CD4-positive, alpha-beta T cell treated with Interleukin-2 at 100 ng/mL for 4 hours (primary cell): ENCODE measurements at regions not wholly inside any gene's neighbourhood (a gene's known extent, or its start where the extent isn't known, plus 50 kb on each side); places are given as distances from the start of the nearest gene placed in this dataset.

Experiments
- DNase-seq: peaks from one replicate; pipeline ENCODE4 v3.0.0-alpha.2; 2020; ENCODE audit warnings: low spot score

- no peak for DNase-seq
Measured at GRCh38 chr10:44435196-44435595, 50.3 kb upstream of the CXCL12 start.

DNA sequence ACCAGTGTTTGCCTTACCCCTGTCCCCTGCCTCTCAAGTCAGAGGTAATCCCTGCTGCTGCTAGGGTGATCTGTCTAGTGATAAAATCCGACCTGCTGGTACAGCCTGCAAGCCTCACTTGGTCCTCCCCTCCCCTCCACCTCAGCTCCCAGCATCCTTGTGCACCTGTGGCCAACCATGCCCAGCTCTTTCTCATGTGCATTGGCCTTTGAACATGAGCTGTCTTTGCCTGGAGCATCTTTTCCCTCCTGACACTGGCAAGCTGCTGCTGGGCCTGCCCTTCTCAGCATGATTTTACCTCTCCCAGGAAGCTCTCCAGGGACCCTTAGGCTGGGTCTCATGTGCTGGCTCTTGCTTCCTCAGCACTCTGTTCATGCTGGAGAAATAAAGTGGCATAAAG lies 51.3 kb upstream of the CXCL12 start:
- DNase-seq: no peak

DNA sequence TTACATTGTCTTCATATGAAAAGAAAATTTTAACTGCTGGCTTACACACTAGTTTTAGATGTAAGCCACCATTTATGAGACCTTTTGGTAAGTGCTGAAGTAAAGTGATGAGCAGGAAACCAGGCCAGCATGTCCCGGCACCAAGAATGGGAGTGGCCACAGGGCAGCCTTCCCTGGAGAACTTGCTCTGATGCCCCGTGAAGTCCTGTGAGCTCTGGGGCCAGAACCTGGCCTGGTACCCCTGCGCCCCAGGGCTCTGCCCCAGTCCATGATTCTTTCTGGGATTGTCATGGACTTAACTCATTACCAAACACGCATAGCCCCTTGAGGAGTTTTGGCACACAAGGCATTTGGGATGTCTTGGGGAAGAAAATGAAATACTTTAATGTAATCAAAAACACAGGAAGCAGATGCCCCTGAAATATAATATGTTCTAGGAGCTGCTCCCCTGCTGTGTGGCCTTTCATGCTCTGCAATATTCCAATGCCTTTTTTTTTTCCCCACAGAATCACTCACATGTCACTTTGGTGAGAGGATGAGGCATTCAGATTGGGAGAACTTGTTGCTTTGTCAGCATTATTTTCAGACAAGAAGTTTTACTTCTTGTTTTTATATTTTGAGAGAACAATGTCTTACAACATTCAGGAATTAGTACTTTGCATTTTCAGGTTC lies 53.1 kb upstream of the CXCL12 start:
- no peak for DNase-seq

DNA sequence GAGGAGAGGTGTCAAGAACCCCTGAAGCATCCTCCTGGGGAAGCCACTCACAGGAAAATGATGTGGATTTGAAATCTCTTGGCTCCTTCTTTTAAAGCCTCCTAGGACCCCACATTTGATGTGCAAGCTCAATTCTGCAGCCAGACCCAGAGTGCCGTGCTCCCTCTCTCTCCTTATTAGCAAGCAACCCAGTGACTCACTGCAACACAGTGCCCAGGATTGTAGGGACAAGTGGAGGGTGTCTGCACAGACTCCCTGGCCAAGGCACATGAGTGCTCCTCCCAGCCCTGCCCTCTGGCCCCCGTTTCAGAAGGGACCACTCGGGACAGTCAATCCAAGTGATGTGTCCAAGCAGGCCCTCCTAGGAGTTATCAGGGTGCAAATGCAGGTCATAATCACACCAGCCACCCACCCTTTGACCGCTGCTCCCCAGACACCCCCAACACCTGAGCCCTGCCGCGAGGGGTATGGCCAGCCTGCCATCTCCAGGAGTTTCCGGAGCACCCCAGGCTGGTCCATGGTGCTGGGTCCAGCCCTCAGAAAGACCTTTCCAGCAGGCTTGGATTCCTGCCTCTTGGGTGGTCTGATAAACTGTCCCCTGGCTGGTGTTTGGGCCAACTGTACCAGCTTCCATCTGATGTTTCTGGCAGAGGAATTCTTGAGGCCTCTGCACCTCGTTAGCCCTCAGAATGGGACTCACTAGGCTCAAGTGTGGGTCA lies 54.5 kb upstream of the CXCL12 start:
- DNase-seq: no peak

DNA sequence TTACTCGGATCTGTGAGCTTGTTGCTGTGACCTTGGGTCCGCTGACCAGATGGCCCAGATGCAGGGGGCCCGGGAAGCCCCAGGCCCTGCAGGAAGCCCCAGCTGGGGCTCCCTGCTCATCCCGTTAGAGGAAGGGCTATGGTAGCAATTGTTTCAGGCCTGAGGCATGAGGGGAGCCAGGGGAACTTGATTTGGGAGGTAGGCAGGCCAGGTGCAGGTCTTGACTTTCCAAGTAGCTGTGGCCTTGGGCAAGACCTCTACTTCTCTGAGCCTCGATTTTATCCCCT lies 55.0 kb upstream of the CXCL12 start:
- no peak for DNase-seq

DNA sequence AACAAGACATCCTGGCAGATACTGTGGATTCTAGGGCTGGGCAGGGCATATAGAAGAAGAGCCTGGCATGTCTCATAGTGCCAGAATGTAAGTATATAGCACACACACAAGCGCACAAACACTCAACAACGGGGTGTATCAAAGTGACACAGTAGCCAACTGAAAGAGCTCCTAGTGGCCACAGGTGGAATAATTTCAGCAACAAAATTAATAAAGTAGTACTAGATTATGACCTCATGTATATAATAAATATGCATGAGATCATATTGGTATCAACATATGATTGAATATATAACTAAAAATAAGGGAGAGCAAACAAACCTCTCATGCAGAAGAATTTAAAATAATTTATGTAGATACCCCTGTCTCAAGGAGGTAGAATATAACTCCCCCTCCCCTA lies 72.4 kb upstream of the CXCL12 start:
- no peak for DNase-seq

DNA sequence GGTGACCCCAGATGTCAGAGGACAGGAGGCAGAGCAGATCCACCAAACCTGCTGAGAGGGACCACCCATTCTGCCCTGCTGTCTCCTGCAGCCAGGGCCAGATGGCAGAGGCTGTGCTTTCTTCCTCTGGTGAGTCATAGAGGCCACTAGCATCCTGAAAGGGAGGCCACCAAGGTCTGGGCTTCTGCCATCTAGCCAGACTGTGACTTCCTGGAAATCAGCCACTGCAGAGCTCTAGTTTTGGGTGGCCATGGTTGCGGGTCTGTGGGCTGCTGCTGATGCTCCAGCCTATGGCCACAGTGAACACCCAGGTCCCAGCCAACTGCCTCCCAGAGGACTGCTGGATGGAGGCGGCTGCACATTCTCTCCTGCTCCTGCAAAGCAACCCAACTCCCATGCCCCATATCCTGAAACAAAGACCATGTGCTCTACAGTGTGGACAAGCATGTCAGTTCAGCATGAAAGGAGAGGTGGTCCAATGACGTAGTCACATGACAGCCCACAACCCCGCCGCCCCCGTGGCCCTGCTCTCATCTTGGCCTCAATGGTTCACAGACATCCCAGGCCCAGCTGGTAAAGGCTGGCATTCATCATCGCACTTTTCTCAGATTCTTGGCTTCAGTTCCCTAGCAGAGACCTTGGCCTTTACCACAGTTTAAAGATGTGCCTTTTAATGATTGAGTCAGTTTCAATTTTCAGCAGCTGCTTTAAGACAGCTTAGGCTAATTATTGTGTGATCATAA lies 73.9 kb upstream of the CXCL12 start:
- no peak for DNase-seq

DNA sequence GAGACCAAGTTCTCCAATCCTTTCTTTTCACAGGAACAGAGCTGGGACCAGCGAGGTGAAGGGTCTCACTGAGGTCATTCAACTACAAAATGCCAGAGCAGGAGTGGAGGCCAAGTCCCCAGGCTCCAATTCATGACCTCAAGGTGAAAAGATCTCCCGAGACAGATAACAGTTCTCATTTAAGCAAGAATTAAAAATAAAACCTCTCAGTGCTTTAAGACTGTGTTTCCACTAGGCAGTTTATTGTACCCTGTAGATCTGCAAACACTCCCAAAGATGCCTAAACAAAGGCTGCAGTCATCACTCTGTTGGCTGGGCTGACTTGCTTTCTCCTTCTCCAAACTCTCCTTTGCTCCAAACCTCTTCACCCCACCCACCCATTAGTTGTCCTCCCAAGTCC lies 74.8 kb upstream of the CXCL12 start:
- DNase-seq: no peak

- DNase-seq: no peak
Measured at GRCh38 chr10:44460416-44460815, 75.5 kb upstream of the CXCL12 start.

DNA sequence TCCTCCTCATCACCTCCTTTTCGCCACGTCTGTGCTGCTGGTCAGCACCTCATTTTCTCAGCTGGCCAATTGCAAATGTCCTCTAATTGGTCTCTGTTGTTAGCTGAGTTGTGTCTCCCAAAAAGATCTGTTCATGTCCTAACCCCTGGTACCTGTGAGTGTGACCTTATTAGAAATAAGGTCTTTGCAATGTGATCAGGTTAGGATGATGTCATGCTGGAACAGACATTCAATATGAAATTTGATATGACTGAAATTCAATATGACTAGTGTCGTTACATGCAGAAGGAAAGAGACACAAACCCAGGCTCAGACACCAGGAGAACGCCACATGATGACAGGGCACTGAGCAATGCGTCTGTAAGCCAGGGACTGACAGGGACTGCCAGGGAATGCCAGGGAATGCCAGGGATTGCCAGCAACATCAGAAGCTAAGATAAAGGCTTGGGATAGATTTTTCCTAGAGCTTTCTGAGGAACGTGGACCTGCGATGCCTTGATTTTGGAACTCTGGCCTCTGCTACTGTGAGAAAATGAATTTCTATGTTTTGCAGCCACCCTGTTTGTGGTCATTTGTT lies 77.5 kb upstream of the CXCL12 start:
- no peak for DNase-seq

DNA sequence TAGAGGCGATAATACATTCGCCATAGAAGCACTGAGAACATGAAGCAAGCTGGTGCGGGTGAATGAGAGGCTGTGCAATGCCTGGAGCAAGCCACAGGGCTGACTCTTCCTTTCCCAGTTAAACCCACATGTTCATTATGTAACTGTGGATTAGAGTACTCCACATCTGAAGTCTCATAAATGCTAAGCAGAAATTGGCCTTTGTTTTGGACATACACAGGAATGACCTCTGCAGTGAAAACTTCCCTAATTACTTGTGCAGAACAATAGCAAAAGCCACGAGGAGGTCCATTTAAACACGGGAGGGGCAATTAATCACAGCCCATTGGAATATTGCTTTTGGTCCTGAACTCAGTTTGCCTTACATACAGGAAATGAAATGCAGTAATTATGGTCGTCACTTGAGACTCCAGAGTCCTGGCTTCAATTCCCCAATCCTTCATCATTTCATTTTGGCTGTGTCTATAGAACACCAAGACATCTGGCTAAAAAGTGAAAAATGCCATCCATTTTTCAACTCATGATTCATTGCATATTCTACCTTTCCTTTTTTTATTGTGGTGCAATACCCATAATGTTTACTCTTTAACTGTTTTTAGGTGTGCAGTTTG lies 78.7 kb upstream of the CXCL12 start:
- no peak for DNase-seq

- DNase-seq: no peak
Measured at GRCh38 chr10:44464503-44464902, 79.6 kb upstream of the CXCL12 start.

DNA sequence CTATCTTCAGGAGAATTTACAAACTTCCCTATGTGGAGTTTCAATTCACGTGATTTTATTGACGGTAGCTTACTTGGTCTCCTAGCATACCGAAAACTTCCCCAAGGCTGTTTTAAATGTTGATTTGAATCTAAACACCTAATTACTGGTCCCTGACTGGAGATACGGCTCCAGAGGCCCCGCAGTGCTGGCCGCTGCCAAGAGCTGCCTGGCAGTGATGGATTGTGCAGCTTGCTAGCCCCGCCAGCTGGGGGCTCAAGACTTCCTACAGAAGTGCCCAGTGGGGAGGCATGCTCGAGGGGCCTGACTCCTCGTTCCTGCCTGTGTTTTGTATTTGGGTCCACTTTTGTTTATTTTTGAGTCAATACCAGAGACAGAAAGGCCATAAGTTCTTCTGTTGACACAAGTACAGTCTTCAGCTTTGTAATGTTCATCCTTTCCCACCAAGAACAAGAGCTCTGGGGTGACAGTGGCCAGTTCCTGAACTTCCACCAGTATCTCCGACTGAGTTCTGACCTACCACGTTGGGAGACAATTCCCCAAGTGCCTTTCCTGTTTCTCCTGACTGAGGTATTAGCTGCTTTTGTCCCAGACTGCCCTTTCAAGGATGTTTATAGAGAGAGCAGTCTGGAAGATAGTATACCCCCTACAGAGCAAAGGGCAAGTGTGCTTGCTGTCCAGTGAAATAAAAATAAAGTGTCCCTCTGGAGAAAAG lies 80.7 kb upstream of the CXCL12 start:
- no peak for DNase-seq

- no peak for DNase-seq
Measured at GRCh38 chr10:44466236-44466635, 81.3 kb upstream of the CXCL12 start.

DNA sequence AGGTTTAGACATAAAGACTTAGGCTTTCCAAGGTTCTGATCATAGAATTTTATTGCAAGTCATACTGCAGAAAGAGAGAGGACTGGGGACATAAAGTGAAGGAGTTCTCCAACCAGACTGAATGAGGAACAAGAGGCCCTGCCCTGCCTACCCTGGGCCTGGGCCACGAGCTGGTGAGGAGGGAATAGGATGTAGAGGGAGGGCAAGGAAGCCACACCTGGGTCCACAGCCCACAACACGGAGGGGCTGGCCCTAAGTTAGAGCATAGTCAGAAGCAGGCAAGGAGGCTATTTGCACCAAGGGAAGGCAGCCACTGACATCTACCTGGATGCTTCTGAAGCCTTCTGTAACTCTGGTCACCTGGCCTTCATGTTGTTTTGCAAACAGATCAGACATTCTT lies 82.2 kb upstream of the CXCL12 start:
- no peak for DNase-seq

- DNase-seq: no peak
Measured at GRCh38 chr10:44467900-44468299, 83.0 kb upstream of the CXCL12 start.

GRCh38 chr10:44468525-44468924 lies 83.6 kb upstream of the CXCL12 start:
- no peak for DNase-seq

- no peak for DNase-seq
Measured at GRCh38 chr10:44468965-44469364, 84.1 kb upstream of the CXCL12 start.

DNA sequence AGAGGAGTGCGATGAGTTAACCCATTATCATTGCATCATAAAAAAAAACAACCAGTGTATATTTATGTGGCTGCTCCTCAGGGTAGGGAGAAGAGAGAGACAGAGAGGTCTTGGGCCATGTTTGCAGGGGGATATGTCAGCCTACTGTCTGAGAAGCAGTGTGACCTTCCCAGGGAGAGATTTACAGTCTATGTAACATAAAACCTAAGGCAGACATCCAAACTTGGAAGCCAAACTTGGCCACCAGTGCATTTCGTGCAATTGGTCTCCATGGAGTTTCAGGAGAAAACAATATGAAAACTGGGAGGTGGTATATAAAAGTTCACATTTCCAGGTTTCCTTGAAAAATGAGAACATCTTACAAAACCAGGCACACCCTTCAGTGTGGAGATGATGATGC lies 85.9 kb upstream of the CXCL12 start:
- no peak for DNase-seq

DNA sequence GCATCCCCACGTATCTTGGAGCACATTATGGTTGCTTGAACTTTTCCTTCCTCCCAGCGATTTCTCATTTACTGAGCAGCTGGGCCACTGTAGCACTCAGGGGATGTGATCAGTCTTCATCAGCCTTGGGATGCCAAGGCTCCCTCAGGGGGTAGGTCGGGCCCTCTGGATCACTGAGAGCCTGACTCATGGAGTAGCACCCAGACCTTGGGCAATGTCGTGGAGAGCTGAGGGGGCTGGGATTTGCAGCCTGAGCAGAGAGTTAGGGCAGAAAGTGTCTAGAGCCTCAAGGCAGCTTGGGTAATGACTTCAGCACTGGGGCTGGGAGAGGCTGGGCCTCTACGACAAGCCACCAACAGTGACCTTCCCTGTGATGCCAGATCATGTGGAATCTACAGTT lies 86.5 kb upstream of the CXCL12 start:
- no peak for DNase-seq

DNA sequence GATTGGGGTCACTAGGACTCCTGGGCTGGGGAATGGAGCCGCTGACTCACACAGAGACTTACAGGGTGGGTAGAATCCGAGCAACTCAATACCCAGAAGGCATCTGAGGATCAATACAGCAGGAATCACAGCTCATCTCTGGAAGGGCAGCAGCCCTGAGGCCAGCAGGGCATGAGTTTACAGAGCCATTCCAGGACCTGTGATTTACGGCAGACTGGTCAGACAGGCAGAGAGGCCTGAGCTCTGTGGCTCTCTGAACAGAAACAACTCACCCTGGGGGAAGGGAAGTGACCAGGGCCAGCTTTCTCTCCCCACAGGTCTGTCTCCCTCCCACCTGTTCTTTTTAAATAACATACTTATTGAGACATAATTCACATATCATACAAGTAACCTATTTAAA lies 88.2 kb upstream of the CXCL12 start:
- no peak for DNase-seq

- DNase-seq: no peak
Measured at GRCh38 chr10:44476409-44477045, 91.6 kb upstream of the CXCL12 start.
